ENCODE measurements at regions not wholly inside any gene's neighbourhood (a gene's known extent, or its start where the extent isn't known, plus 50 kb on each side); places are given as distances from the start of the nearest gene placed in this dataset.

GRCh38 chr2:15874854-15875804 lies 65.2 kb upstream of the MYCN start:
- no peak overlapping the region for H3K4me2 ChIP-seq (ENCODE audit: low read length)
- no peak overlapping the region for H3K9ac ChIP-seq (ENCODE audit: low read length)
- no peak overlapping the region for H2AFZ ChIP-seq (ENCODE audit: low read depth, low read length)
- H3K4me3 ChIP-seq (ENCODE audit: low read length), result no peak overlapping the region
- no peaks in the 10 kb centered on the region for H3K9me2 ChIP-seq (ENCODE audit: insufficient read depth, low read length)
- no peaks in the 10 kb centered on the region for H3K36me3 ChIP-seq (ENCODE audit: insufficient read depth, low read length)
- no peak for TF ChIP-seq POLR2AphosphoS5 (IDR thresholded peaks at IDR 0.05)
- no peak for TF ChIP-seq EP300 (conservative IDR thresholded peaks at IDR 0.05; ENCODE audit: poor library complexity, severe bottlenecking)
- TF ChIP-seq REST (IDR thresholded peaks at IDR 0.05; ENCODE audit: borderline replicate concordance), result no peak
- TF ChIP-seq CTCF (IDR thresholded peaks at IDR 0.05; ENCODE audit: poor library complexity, severe bottlenecking), result no peak
- no peak for TF ChIP-seq MXI1 (conservative IDR thresholded peaks at IDR 0.05; ENCODE audit: poor library complexity, severe bottlenecking)
- TF ChIP-seq EZH2 (IDR thresholded peaks at IDR 0.05; ENCODE audit: borderline replicate concordance, insufficient read depth, low read length, poor library complexity, severe bottlenecking), result no peak
- no peak for TF ChIP-seq RAD21 (conservative IDR thresholded peaks at IDR 0.05)
- TF ChIP-seq SMC3 (conservative IDR thresholded peaks at IDR 0.05; ENCODE audit: poor library complexity), result no peak
- TF ChIP-seq TAF1 (IDR thresholded peaks at IDR 0.05; ENCODE audit: low read depth), result no peak
- no peaks in the 10 kb centered on the region for H3F3A ChIP-seq (ENCODE audit: insufficient read depth, low read length, poor library complexity, severe bottlenecking)
- no peaks in the 10 kb centered on the region for H4K20me1 ChIP-seq (ENCODE audit: insufficient read depth)
- no peaks in the 10 kb centered on the region for H3K27me3 ChIP-seq (ENCODE audit: insufficient read depth, low read depth, low read length)
- no peaks in the 10 kb centered on the region for H3K9me3 ChIP-seq (ENCODE audit: low read length)
- no peak overlapping the region for H3K27ac ChIP-seq (ENCODE audit: low read length)
- H3K79me2 ChIP-seq (replicated peaks; ENCODE audit: insufficient read depth, low read length), result no peaks in the 10 kb centered on the region

GRCh38 chr2:15875969-15876705 lies 64.2 kb upstream of the MYCN start:
- no peaks in the 10 kb centered on the region for H3K9me3 ChIP-seq (ENCODE audit: low read length)
- H3K79me2 ChIP-seq (replicated peaks; ENCODE audit: insufficient read depth, low read length), result no peaks in the 10 kb centered on the region
- no peak for TF ChIP-seq RAD21 (conservative IDR thresholded peaks at IDR 0.05)
- TF ChIP-seq MXI1 (conservative IDR thresholded peaks at IDR 0.05; ENCODE audit: poor library complexity, severe bottlenecking), result no peak
- no peak for TF ChIP-seq CTCF (IDR thresholded peaks at IDR 0.05; ENCODE audit: poor library complexity, severe bottlenecking)
- no peak for TF ChIP-seq SMC3 (conservative IDR thresholded peaks at IDR 0.05; ENCODE audit: poor library complexity)
- no peak for TF ChIP-seq REST (IDR thresholded peaks at IDR 0.05; ENCODE audit: borderline replicate concordance)
- TF ChIP-seq POLR2AphosphoS5 (IDR thresholded peaks at IDR 0.05), result no peak
- TF ChIP-seq EP300 (conservative IDR thresholded peaks at IDR 0.05; ENCODE audit: poor library complexity, severe bottlenecking), result no peak
- no peak for TF ChIP-seq TAF1 (IDR thresholded peaks at IDR 0.05; ENCODE audit: low read depth)
- no peak for TF ChIP-seq EZH2 (IDR thresholded peaks at IDR 0.05; ENCODE audit: borderline replicate concordance, insufficient read depth, low read length, poor library complexity, severe bottlenecking)
- H4K20me1 ChIP-seq (ENCODE audit: insufficient read depth), result no peaks in the 10 kb centered on the region
- no peak overlapping the region for H3K9ac ChIP-seq (ENCODE audit: low read length)
- no peak overlapping the region for H3K27ac ChIP-seq (ENCODE audit: low read length)
- H2AFZ ChIP-seq (ENCODE audit: low read depth, low read length), result no peak overlapping the region
- H3K36me3 ChIP-seq (ENCODE audit: insufficient read depth, low read length), result no peaks in the 10 kb centered on the region
- H3K27me3 ChIP-seq (ENCODE audit: insufficient read depth, low read depth, low read length), result no peaks in the 10 kb centered on the region
- no peaks in the 10 kb centered on the region for H3F3A ChIP-seq (ENCODE audit: insufficient read depth, low read length, poor library complexity, severe bottlenecking)
- no peaks in the 10 kb centered on the region for H3K9me2 ChIP-seq (ENCODE audit: insufficient read depth, low read length)
- H3K4me2 ChIP-seq (ENCODE audit: low read length), result no peak overlapping the region
- no peak overlapping the region for H3K4me3 ChIP-seq (ENCODE audit: low read length)
